MM.1S (cell line): ENCODE measurements at regions not wholly inside any gene's neighbourhood (a gene's known extent, or its start where the extent isn't known, plus 50 kb on each side); places are given as distances from the start of the nearest gene placed in this dataset.
"Not testable (repeated sequence)": the region's sequence is repeated elsewhere in the genome, so short reads cannot be mapped to it uniquely, and the experiment has no call there.

Experiments
- DNase-seq: peaks from one replicate; pipeline ENCODE4 v3.0.0-alpha.2; 2015
- H2AFZ ChIP-seq: fragments of 300-600 bp; sonication (generic); 2 replicates; pipeline ENCODE4 v1.6.0; 2016; ENCODE audit warnings: antibody characterized with exemption, low read length
- H3F3A ChIP-seq: fragments of 300-600 bp; sonication (generic); 2 replicates; pipeline ENCODE4 v1.6.1; 2016; ENCODE audit warnings: mild to moderate bottlenecking, antibody characterized with exemption, low read length, moderate library complexity, mixed read lengths; ENCODE audit not compliant: insufficient read depth
- H3K27ac ChIP-seq: fragments of 300-600 bp; sonication (generic); 2 replicates; pipeline ENCODE4 v1.5.1; 2016; ENCODE audit warnings: mild to moderate bottlenecking, low read length
- H3K27me3 ChIP-seq: fragments of 300-600 bp; sonication (generic); replicated peaks from 2 replicates; pipeline ENCODE4 v1.6.0; 2016; ENCODE audit warnings: low read length; ENCODE audit not compliant: insufficient read depth
- H3K36me3 ChIP-seq: fragments of 300-600 bp; sonication (generic); replicated peaks from 2 replicates; pipeline ENCODE4 v1.6.1; 2016; ENCODE audit warnings: mild to moderate bottlenecking, low read length, mixed read lengths; ENCODE audit not compliant: insufficient read depth
- H3K4me1 ChIP-seq: fragments of 300-600 bp; sonication (generic); 2 replicates; pipeline ENCODE4 v1.6.1; 2016; ENCODE audit warnings: low read length, mixed read lengths
- H3K4me2 ChIP-seq: fragments of 300-600 bp; sonication (generic); 2 replicates; pipeline ENCODE4 v1.6.0; 2016; ENCODE audit warnings: low read depth, low read length
- H3K4me3 ChIP-seq: fragments of 300-600 bp; sonication (generic); 2 replicates; pipeline ENCODE4 v1.5.1; 2016; ENCODE audit warnings: low read length, mixed read lengths
- H3K79me2 ChIP-seq: fragments of 300-600 bp; sonication (generic); 2 replicates; pipeline ENCODE4 v1.6.1; 2016; ENCODE audit warnings: mixed run types, low read length, mixed read lengths
- H3K9ac ChIP-seq: fragments of 300-600 bp; sonication (generic); 2 replicates; pipeline ENCODE4 v1.6.1; 2016; ENCODE audit warnings: low read length, mixed read lengths
- H3K9me2 ChIP-seq: fragments of 300-600 bp; sonication (generic); replicated peaks from 2 replicates; pipeline ENCODE4 v1.6.1; 2016; ENCODE audit warnings: mild to moderate bottlenecking, low read length, mixed read lengths; ENCODE audit not compliant: insufficient read depth
- H3K9me3 ChIP-seq: fragments of 300-600 bp; sonication (generic); replicated peaks from 2 replicates; pipeline ENCODE4 v1.6.1; 2016; ENCODE audit warnings: mild to moderate bottlenecking, low read length, mixed read lengths; ENCODE audit not compliant: insufficient read depth
- H4K20me1 ChIP-seq: fragments of 300-600 bp; sonication (generic); 2 replicates; pipeline ENCODE4 v1.6.1; 2016; ENCODE audit warnings: mild to moderate bottlenecking, low read length, moderate library complexity, mixed read lengths; ENCODE audit not compliant: insufficient read depth

GRCh38 chr16:29287246-29287645, 119.3 kb downstream of the NPIPB11 start:
- DNase-seq, H4K20me1 ChIP-seq, H3K4me1 ChIP-seq: not testable (repeated sequence)

GRCh38 chr16:29286796-29287195, 119.7 kb downstream of the NPIPB11 start:
- not testable (repeated sequence) for H3K4me3 ChIP-seq, H2AFZ ChIP-seq, H3K27ac ChIP-seq, H3K79me2 ChIP-seq, H3K36me3 ChIP-seq, H4K20me1 ChIP-seq, H3F3A ChIP-seq, DNase-seq, H3K4me1 ChIP-seq, H3K9ac ChIP-seq, H3K9me3 ChIP-seq, H3K4me2 ChIP-seq, H3K27me3 ChIP-seq, H3K9me2 ChIP-seq

More at GRCh38 chr16:29287246-29287645, 119.3 kb downstream of the NPIPB11 start:
- H3K4me3 ChIP-seq, H3K9me2 ChIP-seq, H3K4me2 ChIP-seq, H3K27ac ChIP-seq, H3K9ac ChIP-seq, H3F3A ChIP-seq, H3K27me3 ChIP-seq, H3K9me3 ChIP-seq, H3K36me3 ChIP-seq, H3K79me2 ChIP-seq, H2AFZ ChIP-seq: not testable (repeated sequence)

- not testable (repeated sequence) for H3K4me2 ChIP-seq, H3K27ac ChIP-seq, H3K9me3 ChIP-seq, H3K4me1 ChIP-seq, H2AFZ ChIP-seq, H3K9me2 ChIP-seq, H3K79me2 ChIP-seq, H3F3A ChIP-seq, H3K4me3 ChIP-seq, DNase-seq, H3K36me3 ChIP-seq, H3K27me3 ChIP-seq, H3K9ac ChIP-seq, H4K20me1 ChIP-seq
Measured at GRCh38 chr16:29286161-29286560, 120.3 kb downstream of the NPIPB11 start.

GRCh38 chr16:29285151-29285885, 121.2 kb downstream of the NPIPB11 start:
- H3K9me2 ChIP-seq, H3F3A ChIP-seq, H3K9ac ChIP-seq, H4K20me1 ChIP-seq, H3K9me3 ChIP-seq, H2AFZ ChIP-seq, H3K4me1 ChIP-seq, H3K79me2 ChIP-seq, H3K4me2 ChIP-seq, H3K4me3 ChIP-seq, H3K27me3 ChIP-seq, DNase-seq, H3K27ac ChIP-seq, H3K36me3 ChIP-seq: not testable (repeated sequence)

GRCh38 chr16:29284723-29285122, 121.8 kb downstream of the NPIPB11 start:
- not testable (repeated sequence) for H4K20me1 ChIP-seq, H3K4me3 ChIP-seq, H3K36me3 ChIP-seq, H3K9me3 ChIP-seq, H3K4me1 ChIP-seq, H3K27me3 ChIP-seq, H3F3A ChIP-seq, H3K4me2 ChIP-seq, H3K27ac ChIP-seq, H2AFZ ChIP-seq, H3K79me2 ChIP-seq, DNase-seq, H3K9ac ChIP-seq, H3K9me2 ChIP-seq

GRCh38 chr16:29284159-29284558, 122.4 kb downstream of the NPIPB11 start:
- not testable (repeated sequence) for H3K9ac ChIP-seq, H3K27me3 ChIP-seq, H3F3A ChIP-seq, DNase-seq, H3K9me3 ChIP-seq, H2AFZ ChIP-seq, H3K4me1 ChIP-seq, H3K9me2 ChIP-seq, H3K27ac ChIP-seq, H3K79me2 ChIP-seq, H3K4me2 ChIP-seq, H3K36me3 ChIP-seq, H4K20me1 ChIP-seq, H3K4me3 ChIP-seq

- H3K4me1 ChIP-seq, H3K9me2 ChIP-seq, H3K27me3 ChIP-seq, H3K9me3 ChIP-seq, H3K9ac ChIP-seq, H2AFZ ChIP-seq, H3K27ac ChIP-seq, H3K79me2 ChIP-seq, H3F3A ChIP-seq, H3K4me2 ChIP-seq, H3K36me3 ChIP-seq, DNase-seq, H3K4me3 ChIP-seq, H4K20me1 ChIP-seq: not testable (repeated sequence)
Measured at GRCh38 chr16:29278097-29278871, 128.2 kb downstream of the NPIPB11 start.

- H2AFZ ChIP-seq, H3K4me1 ChIP-seq, H3K9ac ChIP-seq, DNase-seq, H3K27ac ChIP-seq, H3K9me3 ChIP-seq, H3K27me3 ChIP-seq, H3K4me3 ChIP-seq, H3F3A ChIP-seq, H3K9me2 ChIP-seq, H4K20me1 ChIP-seq, H3K4me2 ChIP-seq, H3K36me3 ChIP-seq, H3K79me2 ChIP-seq: not testable (repeated sequence)
Measured at GRCh38 chr16:29276446-29276845, 130.1 kb downstream of the NPIPB11 start.
